ENCODE measurements at regions not wholly inside any gene's neighbourhood (a gene's known extent, or its start where the extent isn't known, plus 50 kb on each side); places are given as distances from the start of the nearest gene placed in this dataset.
"Not testable (repeated sequence)": the region's sequence is repeated elsewhere in the genome, so short reads cannot be mapped to it uniquely, and the experiment has no call there.

- H3K4me3 ChIP-seq, result no peak overlapping the region
- 6 to 21% (median 13%) methylated on average over 4 of the region's 4 CpGs for WGBS, 5 donors
- no peaks in the 10 kb centered on the region for H3K36me3 ChIP-seq
- H3K27ac ChIP-seq, result peak overlapping the region in 4 of 8 donors; percentile 37 to 60 (median 48)
- DNase-seq, result no peak
- H3K9me3 ChIP-seq, result peaks cover 0 to 19% (median 13%) of the 10 kb centered on the region in 8 donors
- intact Hi-C loops (cut with DNase I; ENCODE audit: low total_unique reads), result no loop called here
- H3K4me1 ChIP-seq, result no peaks in the 10 kb centered on the region
- H3K27me3 ChIP-seq (replicated peaks in 1 of 7), result no peaks in the 10 kb centered on the region
- TF ChIP-seq POLR2A (IDR thresholded peaks at IDR 0.05), result no peak
- TF ChIP-seq POLR2AphosphoS5 (IDR thresholded peaks at IDR 0.05), result no peak
- TF ChIP-seq CTCF (IDR thresholded peaks at IDR 0.05 in 8 of 11, conservative IDR thresholded peaks at IDR 0.05 in 3 of 11), result no peak
These were observed 582.9 kb upstream of the RBFOX1 start for GRCh38 chr16:6749698-6750097.

DNA sequence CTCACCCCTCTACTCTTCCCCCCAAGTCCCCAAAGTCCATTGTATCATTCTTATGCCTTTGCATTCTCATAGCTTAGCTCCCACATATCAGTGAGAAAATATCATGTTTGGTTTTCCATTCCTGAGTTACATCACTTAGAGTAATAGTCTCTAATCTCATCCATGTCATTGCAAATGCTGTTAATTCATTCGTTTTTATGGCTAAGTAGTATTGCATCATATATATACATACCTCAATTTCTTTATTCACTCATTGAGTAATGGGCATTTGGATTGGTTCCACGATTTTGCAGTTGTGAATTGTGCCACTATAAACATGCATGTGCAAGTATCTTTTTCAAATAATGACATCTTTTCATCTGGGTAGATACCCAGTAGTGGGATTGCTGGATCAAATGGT lies 596.3 kb upstream of the RBFOX1 start:
- WGBS, 5 donors, result 32 to 55% (median 40%) methylated on average over 2 of the region's 2 CpGs
- DNase-seq; H3K36me3 ChIP-seq; H3K27ac ChIP-seq; H3K27me3 ChIP-seq (replicated peaks in 1 of 7); H3K4me3 ChIP-seq; intact Hi-C loops (cut with DNase I; ENCODE audit: low total_unique reads); H3K4me1 ChIP-seq: not testable (repeated sequence)
- H3K9me3 ChIP-seq, result peaks cover 0 to 32% (median 7%) of the 10 kb centered on the region in 8 donors

DNA sequence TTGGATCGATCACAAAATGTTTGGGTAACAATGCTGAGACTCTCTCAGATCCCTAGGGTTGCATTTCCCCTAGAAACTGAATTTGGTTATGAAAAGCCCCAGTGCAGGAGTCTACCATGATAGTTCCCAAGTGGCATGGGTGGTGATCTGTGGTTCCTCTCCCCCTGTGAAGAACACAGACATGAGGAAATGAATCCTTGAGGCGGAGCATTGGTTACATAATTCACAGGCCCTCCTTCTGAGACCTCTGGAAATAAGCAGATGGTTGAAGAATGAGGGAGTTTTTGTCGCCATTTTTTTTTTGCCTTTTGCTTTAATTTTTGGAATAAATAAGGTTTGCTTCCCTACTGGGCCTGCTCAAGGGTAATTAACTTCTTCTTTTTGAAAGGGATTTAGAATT lies 597.0 kb upstream of the RBFOX1 start:
- intact Hi-C loops (cut with DNase I; ENCODE audit: low total_unique reads), result no loop called here
- no peak for TF ChIP-seq POLR2AphosphoS5 (IDR thresholded peaks at IDR 0.05)
- TF ChIP-seq POLR2A (IDR thresholded peaks at IDR 0.05), result no peak
- TF ChIP-seq CTCF (IDR thresholded peaks at IDR 0.05 in 8 of 11, conservative IDR thresholded peaks at IDR 0.05 in 3 of 11), result no peak
- WGBS, 5 donors, result 13 to 23% (median 20%) methylated on average over 3 of the region's 3 CpGs

GRCh38 chr16:6732166-6732565 lies 600.5 kb upstream of the RBFOX1 start:
- H3K4me3 ChIP-seq, result no peak overlapping the region
- H3K9me3 ChIP-seq, result no peaks in the 10 kb centered on the region
- 75 to 90% (median 84%) methylated on average over 4 of the region's 4 CpGs for WGBS, 5 donors
- intact Hi-C loops (cut with DNase I; ENCODE audit: low total_unique reads), result no loop called here
- no peaks in the 10 kb centered on the region for H3K36me3 ChIP-seq
- TF ChIP-seq POLR2A (IDR thresholded peaks at IDR 0.05) (no peak), CTCF (IDR thresholded peaks at IDR 0.05 in 8 of 11, conservative IDR thresholded peaks at IDR 0.05 in 3 of 11) (no peak), POLR2AphosphoS5 (IDR thresholded peaks at IDR 0.05) (no peak)
- H3K27ac ChIP-seq, result no peak overlapping the region
- H3K27me3 ChIP-seq (replicated peaks in 1 of 7), result no peaks in the 10 kb centered on the region
- H3K4me1 ChIP-seq, result no peaks in the 10 kb centered on the region
- DNase-seq, result no peak

More for the DNA sequence above, 597.0 kb upstream of the RBFOX1 start:
- no peaks in the 10 kb centered on the region for H3K4me1 ChIP-seq
- no peaks in the 10 kb centered on the region for H3K27me3 ChIP-seq (replicated peaks in 1 of 7)
- DNase-seq, result no peak
- H3K4me3 ChIP-seq, result no peak overlapping the region
- H3K9me3 ChIP-seq, result peaks cover 0 to 25% (median 6%) of the 10 kb centered on the region in 8 donors
- H3K27ac ChIP-seq, result no peak overlapping the region
- no peaks in the 10 kb centered on the region for H3K36me3 ChIP-seq

DNA sequence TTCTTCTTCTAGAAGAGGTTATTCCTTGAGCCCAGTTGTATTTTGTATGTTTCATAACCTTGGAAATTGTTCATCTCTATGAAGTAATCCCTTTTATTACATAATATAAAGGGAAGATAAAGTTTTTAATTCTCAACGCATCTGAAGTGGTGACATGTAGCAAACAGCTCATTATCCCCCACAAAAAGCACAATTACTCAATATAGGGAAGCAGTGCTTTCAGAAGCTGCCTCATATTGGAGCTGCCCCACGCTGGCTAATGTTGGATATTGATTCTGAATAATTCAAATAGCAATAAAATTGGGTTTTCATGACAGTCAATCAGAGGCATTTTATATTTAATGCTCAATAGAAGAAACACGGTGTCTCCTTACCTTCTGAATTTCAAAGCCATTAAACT lies 604.3 kb upstream of the RBFOX1 start:
- no peak for TF ChIP-seq CTCF (IDR thresholded peaks at IDR 0.05 in 8 of 11, conservative IDR thresholded peaks at IDR 0.05 in 3 of 11)
- TF ChIP-seq POLR2A (IDR thresholded peaks at IDR 0.05), result no peak
- TF ChIP-seq POLR2AphosphoS5 (IDR thresholded peaks at IDR 0.05), result no peak
- intact Hi-C loops (cut with DNase I; ENCODE audit: low total_unique reads), result loop anchor here (10.0 kb wide), 1 partner anchor 64 kb away; no protein-coding TSS in a partner anchor
- no peak for DNase-seq
- Histone ChIP-seq H3K4me1 (no peaks in the 10 kb centered on the region), H3K9me3 (peaks cover 0 to 11% (median 0%) of the 10 kb centered on the region in 8 donors), H3K27ac (no peak overlapping the region), H3K27me3 (replicated peaks in 1 of 7) (no peaks in the 10 kb centered on the region), H3K36me3 (no peaks in the 10 kb centered on the region), H3K4me3 (no peak overlapping the region)
- 63 to 87% (median 69%) methylated on average over 3 of the region's 3 CpGs for WGBS, 5 donors
